ENCODE measurements at regions not wholly inside any gene's neighbourhood (a gene's known extent, or its start where the extent isn't known, plus 50 kb on each side); places are given as distances from the start of the nearest gene placed in this dataset.

GRCh38 chr3:70771426-70772147 lies 459.1 kb upstream of the MDFIC2 start:
- TF ChIP-seq CTCF (IDR thresholded peaks at IDR 0.05) (no peak), POLR2A (IDR thresholded peaks at IDR 0.05) (no peak)
